ENCODE measurements at regions not wholly inside any gene's neighbourhood (a gene's known extent, or its start where the extent isn't known, plus 50 kb on each side); places are given as distances from the start of the nearest gene placed in this dataset.

- no peak for TF ChIP-seq CTCF (conservative IDR thresholded peaks at IDR 0.05; ENCODE audit: low read depth, low read length)
- H3K4me3 ChIP-seq (ENCODE audit: low read depth, low read length), result no peak overlapping the region
- no peak for DNase-seq (ENCODE audit: low read depth)
These were observed 269.3 kb downstream of the METTL4 start for GRCh38 chr18:2302012-2302411.

- peak; percentile 53 for DNase-seq (ENCODE audit: low read depth)
- H3K4me3 ChIP-seq (ENCODE audit: low read depth, low read length), result peak overlapping the region; percentile 1
These were observed 268.4 kb downstream of the METTL4 start for GRCh38 chr18:2302628-2303516.

GRCh38 chr18:2303517-2304238 lies 267.6 kb downstream of the METTL4 start:
- peak; percentile 46 for DNase-seq (ENCODE audit: low read depth)
- H3K4me3 ChIP-seq (ENCODE audit: low read depth, low read length), result no peak overlapping the region
- no peak for TF ChIP-seq CTCF (conservative IDR thresholded peaks at IDR 0.05; ENCODE audit: low read depth, low read length)

More at GRCh38 chr18:2302628-2303516, 268.4 kb downstream of the METTL4 start:
- no peak for TF ChIP-seq CTCF (conservative IDR thresholded peaks at IDR 0.05; ENCODE audit: low read depth, low read length)

GRCh38 chr18:2304378-2305175 lies 266.7 kb downstream of the METTL4 start:
- H3K4me3 ChIP-seq (ENCODE audit: low read depth, low read length), result no peak overlapping the region
- peak; percentile 53 for DNase-seq (ENCODE audit: low read depth)

GRCh38 chr18:2306606-2307005 lies 264.7 kb downstream of the METTL4 start:
- no peak for DNase-seq (ENCODE audit: low read depth)
- no peak overlapping the region for H3K4me3 ChIP-seq (ENCODE audit: low read depth, low read length)
- no peak for TF ChIP-seq CTCF (conservative IDR thresholded peaks at IDR 0.05; ENCODE audit: low read depth, low read length)

More at GRCh38 chr18:2304378-2305175, 266.7 kb downstream of the METTL4 start:
- TF ChIP-seq CTCF (conservative IDR thresholded peaks at IDR 0.05; ENCODE audit: low read depth, low read length), result no peak

GRCh38 chr18:2310886-2311285 lies 260.4 kb downstream of the METTL4 start:
- TF ChIP-seq CTCF (conservative IDR thresholded peaks at IDR 0.05; ENCODE audit: low read depth, low read length), result no peak
- no peak overlapping the region for H3K4me3 ChIP-seq (ENCODE audit: low read depth, low read length)
- no peak for DNase-seq (ENCODE audit: low read depth)

Data from choroid plexus epithelial cell (primary cell).